ENCODE measurements at regions not wholly inside any gene's neighbourhood (a gene's known extent, or its start where the extent isn't known, plus 50 kb on each side); places are given as distances from the start of the nearest gene placed in this dataset.

DNA sequence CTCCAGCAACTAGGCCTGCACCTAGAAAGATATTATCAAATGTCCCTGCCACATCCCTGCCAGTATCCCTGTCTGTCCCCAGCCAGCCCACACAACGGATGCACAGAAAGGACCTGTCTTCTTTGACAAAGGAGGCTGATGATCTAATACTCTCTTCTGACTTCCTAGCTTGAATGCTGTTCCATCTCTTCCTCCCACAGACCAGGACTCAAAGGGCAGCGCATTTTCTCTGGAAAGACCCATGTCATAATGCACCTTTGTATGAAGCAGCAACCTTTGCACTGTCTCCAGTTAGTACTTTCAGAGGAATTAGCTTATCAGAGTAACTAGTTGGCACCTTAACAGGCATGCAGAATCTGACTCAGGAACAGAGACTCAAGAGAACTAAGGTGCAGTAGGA lies 53.3 kb upstream of the TAF8 start:
- Mint-ChIP-seq H3K9me3 (peaks cover 3% of the 10 kb centered on the region), H3K27ac (peak overlapping the region; percentile 78), H3K4me1 (ENCODE audit: low read depth) (peaks cover 50% of the 10 kb centered on the region), H3K27me3 (ENCODE audit: low read depth) (no peaks in the 10 kb centered on the region), H3K4me3 (no peak overlapping the region), H3K36me3 (ENCODE audit: low read depth) (peaks cover 21% of the 10 kb centered on the region)
- DNase-seq, result no peak
- CTCF ChIA-PET, result interaction anchor here (0.7 to 1.5 kb wide), 3 partner anchors 13 to 76 kb away, joined by 3 read pairs; partner anchors contain the start of genes BYSL and MED20
- intact Hi-C loops (cut with micrococcal nuclease), result no loop called here

DNA sequence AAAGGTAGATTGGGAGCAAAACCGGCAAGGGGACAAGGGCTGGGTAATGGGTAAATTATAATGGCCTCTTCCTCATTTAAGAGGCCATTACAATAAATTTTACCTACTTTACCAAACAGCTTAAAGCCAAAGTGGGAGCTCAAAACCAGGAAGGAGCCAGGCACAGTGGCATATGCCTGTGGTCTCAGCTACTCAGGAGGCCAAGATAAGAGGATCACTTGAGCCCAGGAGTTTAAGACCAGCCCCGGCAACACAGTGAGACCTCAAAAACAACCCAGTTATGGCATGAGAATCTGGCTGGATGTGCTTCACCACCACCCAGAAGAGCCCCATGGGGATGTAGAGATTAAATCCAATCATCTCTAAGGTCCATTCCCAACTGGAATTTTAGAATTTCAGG lies 52.9 kb upstream of the TAF8 start:
- Mint-ChIP-seq H3K9me3 (peaks cover 3% of the 10 kb centered on the region), H3K4me1 (ENCODE audit: low read depth) (peaks cover 48% of the 10 kb centered on the region), H3K4me3 (no peak overlapping the region), H3K36me3 (ENCODE audit: low read depth) (peaks cover 23% of the 10 kb centered on the region), H3K27ac (peak overlapping the region; percentile 78), H3K27me3 (ENCODE audit: low read depth) (no peaks in the 10 kb centered on the region)
- CTCF ChIA-PET, result interaction anchor here (0.7 to 1.5 kb wide), 4 partner anchors 11 to 76 kb away, joined by 3 read pairs; partner anchors contain the start of genes BYSL and MED20
- intact Hi-C loops (cut with micrococcal nuclease), result no loop called here
- DNase-seq, result no peak
